ENCODE measurements at regions not wholly inside any gene's neighbourhood (a gene's known extent, or its start where the extent isn't known, plus 50 kb on each side); places are given as distances from the start of the nearest gene placed in this dataset.

GRCh38 chr12:124726596-124727263, 136.9 kb downstream of the SCARB1 start:
- DNase-seq: no peak

- no peak for DNase-seq
These were observed 137.9 kb downstream of the SCARB1 start for GRCh38 chr12:124725597-124726237.

- DNase-seq: no peak
These were observed 138.6 kb downstream of the SCARB1 start for GRCh38 chr12:124725099-124725498.

GRCh38 chr12:124722878-124723277, 140.8 kb downstream of the SCARB1 start:
- no peak for DNase-seq

- DNase-seq: no peak
These were observed 142.0 kb downstream of the SCARB1 start for GRCh38 chr12:124721501-124722162.

GRCh38 chr12:124720681-124721500, 142.8 kb downstream of the SCARB1 start:
- DNase-seq: peak; percentile 92

GRCh38 chr12:124720004-124720680, 143.5 kb downstream of the SCARB1 start:
- peak; percentile 62 for DNase-seq

- DNase-seq: no peak
These were observed 144.4 kb downstream of the SCARB1 start for GRCh38 chr12:124719231-124719630.

GRCh38 chr12:124718458-124718857, 145.2 kb downstream of the SCARB1 start:
- no peak for DNase-seq

- no peak for DNase-seq
These were observed 145.6 kb downstream of the SCARB1 start for GRCh38 chr12:124718036-124718435.

- DNase-seq: no peak
These were observed 146.3 kb downstream of the SCARB1 start for GRCh38 chr12:124717318-124717717.

GRCh38 chr12:124716208-124717130, 147.2 kb downstream of the SCARB1 start:
- DNase-seq: no peak

GRCh38 chr12:124715121-124715990, 147.9 kb upstream of the NCOR2 start:
- peak; percentile 77 for DNase-seq

- no peak for DNase-seq
These were observed 146.1 kb upstream of the NCOR2 start for GRCh38 chr12:124713436-124714082.

GRCh38 chr12:124713041-124713435, 145.6 kb upstream of the NCOR2 start:
- DNase-seq: no peak

GRCh38 chr12:124711344-124711743, 143.9 kb upstream of the NCOR2 start:
- DNase-seq: no peak

GRCh38 chr12:124709722-124710687, 142.6 kb upstream of the NCOR2 start:
- no peak for DNase-seq

GRCh38 chr12:124707316-124707715, 139.9 kb upstream of the NCOR2 start:
- no peak for DNase-seq

- DNase-seq: no peak
These were observed 139.0 kb upstream of the NCOR2 start for GRCh38 chr12:124706363-124706762.

Measured in COR-L47 (cell line).